ENCODE measurements at regions not wholly inside any gene's neighbourhood (a gene's known extent, or its start where the extent isn't known, plus 50 kb on each side); places are given as distances from the start of the nearest gene placed in this dataset.

DNA sequence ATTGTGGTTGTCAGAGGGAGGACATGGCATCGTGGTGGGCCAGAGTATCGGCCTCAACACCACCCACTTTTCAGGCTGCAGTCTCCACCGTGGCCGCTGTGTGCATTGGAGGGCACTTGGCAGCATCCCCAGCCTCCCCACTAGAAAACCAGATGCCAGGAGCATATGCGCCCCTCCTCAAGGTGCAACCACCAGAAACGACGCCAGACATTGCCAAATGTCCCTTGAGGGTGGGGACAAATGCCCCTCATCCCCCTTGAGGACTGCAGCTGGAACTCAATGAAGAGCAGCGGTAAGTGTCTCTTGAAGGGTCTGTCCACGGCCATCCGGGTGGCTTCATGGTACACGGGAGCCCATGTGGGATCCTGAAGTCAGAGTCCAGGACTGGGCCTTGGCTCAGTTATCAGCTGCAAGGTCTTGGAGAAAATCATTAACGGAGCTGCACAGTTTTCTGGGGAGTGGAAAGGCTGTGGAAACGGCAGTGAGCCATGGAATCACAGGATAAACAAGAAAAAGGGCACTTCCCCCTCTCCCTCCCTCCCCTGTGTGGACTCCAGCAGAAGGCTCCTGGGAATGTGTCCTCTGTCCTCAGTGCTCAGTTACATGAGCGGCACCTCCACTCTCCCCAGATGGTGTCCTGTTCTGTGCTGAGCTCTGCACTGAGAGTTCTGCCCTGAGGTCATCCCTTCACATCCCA is 324.4 kb upstream of the B3GAT1 start:
- TF ChIP-seq, protein P1, sequence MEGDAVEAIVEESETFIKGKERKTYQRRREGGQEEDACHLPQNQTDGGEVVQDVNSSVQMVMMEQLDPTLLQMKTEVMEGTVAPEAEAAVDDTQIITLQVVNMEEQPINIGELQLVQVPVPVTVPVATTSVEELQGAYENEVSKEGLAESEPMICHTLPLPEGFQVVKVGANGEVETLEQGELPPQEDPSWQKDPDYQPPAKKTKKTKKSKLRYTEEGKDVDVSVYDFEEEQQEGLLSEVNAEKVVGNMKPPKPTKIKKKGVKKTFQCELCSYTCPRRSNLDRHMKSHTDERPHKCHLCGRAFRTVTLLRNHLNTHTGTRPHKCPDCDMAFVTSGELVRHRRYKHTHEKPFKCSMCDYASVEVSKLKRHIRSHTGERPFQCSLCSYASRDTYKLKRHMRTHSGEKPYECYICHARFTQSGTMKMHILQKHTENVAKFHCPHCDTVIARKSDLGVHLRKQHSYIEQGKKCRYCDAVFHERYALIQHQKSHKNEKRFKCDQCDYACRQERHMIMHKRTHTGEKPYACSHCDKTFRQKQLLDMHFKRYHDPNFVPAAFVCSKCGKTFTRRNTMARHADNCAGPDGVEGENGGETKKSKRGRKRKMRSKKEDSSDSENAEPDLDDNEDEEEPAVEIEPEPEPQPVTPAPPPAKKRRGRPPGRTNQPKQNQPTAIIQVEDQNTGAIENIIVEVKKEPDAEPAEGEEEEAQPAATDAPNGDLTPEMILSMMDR (IDR thresholded peaks at IDR 0.05; ENCODE audit: insufficient read depth, low read length, missing control alignments), result no peak
- ChIA-PET POLR2A (no interaction called here), CTCF (no interaction called here)
- no peak for DNase-seq (ENCODE audit: low read depth, low spot score)
- no peak overlapping the region for H3K4me3 ChIP-seq (ENCODE audit: low read depth, low read length)

DNA sequence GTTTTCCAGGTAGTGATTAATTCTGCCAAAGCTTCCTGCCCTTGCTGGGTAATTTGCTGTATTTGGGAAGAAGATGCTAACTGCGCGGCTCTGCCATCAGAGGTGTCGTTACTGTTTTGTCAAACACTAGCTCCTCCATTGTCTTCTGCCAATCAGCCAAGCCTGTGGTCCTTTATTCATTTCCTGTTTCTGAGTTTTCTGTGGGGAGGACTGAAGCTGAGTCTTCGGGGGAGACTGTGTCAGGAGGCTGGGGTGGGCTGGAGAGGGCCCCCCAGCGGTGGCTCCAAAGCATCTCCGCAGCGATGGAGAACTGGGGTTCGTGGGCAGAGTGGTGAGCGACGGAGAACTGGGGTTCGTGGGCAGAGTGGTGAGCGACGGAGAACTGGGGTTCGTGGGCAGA is 322.9 kb upstream of the B3GAT1 start:
- DNase-seq (ENCODE audit: low read depth, low spot score), result no peak
- TF ChIP-seq, protein P1 (IDR thresholded peaks at IDR 0.05; ENCODE audit: insufficient read depth, low read length, missing control alignments), result no peak
- ChIA-PET CTCF (no interaction called here), POLR2A (no interaction called here)
- H3K4me3 ChIP-seq (ENCODE audit: low read depth, low read length), result no peak overlapping the region

- TF ChIP-seq, protein P1 (IDR thresholded peaks at IDR 0.05; ENCODE audit: insufficient read depth, low read length, missing control alignments), result no peak
- POLR2A ChIA-PET, result no interaction called here
- no peak overlapping the region for H3K4me3 ChIP-seq (ENCODE audit: low read depth, low read length)
- CTCF ChIA-PET, result no interaction called here
- no peak for DNase-seq (ENCODE audit: low read depth, low spot score)
Measured at GRCh38 chr11:134734141-134734845, 322.3 kb upstream of the B3GAT1 start.

DNA sequence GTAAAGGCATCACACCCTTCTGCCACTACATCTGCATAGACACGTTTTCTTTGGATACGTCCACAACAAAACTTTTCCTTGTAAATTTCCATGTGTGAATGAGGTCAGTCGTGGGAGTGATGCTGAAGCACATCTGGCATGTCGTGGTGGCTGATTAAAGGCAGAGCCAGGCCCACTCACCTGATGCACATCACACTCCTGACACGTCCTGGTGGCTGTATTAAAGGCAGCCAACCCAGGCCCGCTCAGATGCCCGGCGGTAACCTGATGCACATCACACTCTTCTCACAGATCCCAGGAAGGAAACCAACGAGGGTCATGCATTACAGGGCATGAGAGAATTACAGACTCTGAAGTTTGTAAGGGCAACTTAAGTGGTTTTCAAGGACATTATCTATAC is 321.6 kb upstream of the B3GAT1 start:
- DNase-seq (ENCODE audit: low read depth, low spot score), result no peak
- no peak overlapping the region for H3K4me3 ChIP-seq (ENCODE audit: low read depth, low read length)
- CTCF ChIA-PET, result no interaction called here
- POLR2A ChIA-PET, result no interaction called here
- TF ChIP-seq, protein P1 (IDR thresholded peaks at IDR 0.05; ENCODE audit: insufficient read depth, low read length, missing control alignments), result no peak

DNA sequence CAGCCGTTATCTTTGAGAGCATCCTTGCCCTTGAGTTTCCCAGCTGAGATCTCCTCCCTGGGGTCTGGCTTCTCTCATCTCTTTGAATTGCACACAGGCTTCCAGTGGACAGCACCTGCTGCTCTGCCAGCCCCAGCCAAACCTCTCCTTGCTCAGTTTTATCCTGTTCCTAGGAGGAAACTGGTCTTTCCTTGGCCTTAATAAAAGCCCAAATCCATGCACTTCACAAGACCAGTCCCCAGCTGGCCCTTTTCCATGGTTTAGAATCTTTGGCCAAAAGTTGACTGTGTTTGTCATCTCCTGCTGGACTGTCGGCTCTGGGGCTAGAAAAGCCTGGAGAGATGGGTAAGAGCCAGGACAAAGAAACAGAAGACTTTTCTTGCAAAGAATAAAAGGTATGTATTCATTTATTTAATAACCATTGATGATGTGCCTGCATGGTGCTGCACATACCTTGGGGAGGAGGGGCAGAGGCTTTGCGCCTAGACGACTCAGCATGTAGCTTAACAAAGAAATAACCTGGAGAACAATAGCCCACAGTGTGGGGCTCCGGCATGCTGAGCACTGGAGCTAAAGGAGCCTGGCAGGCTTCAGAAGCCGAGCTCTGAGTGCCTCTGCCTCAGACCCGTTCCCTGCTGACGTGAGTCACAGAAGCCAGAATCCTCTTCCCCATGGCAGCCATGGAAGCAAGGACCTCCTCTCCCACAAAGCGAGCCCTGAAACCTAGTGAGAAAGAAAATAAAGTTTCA is 319.3 kb upstream of the B3GAT1 start:
- H3K4me3 ChIP-seq (ENCODE audit: low read depth, low read length), result no peak overlapping the region
- no peak for DNase-seq (ENCODE audit: low read depth, low spot score)
- TF ChIP-seq, protein P1 (IDR thresholded peaks at IDR 0.05; ENCODE audit: insufficient read depth, low read length, missing control alignments), result no peak
- ChIA-PET POLR2A (no interaction called here), CTCF (no interaction called here)

GRCh38 chr11:134730561-134731212 is 318.6 kb upstream of the B3GAT1 start:
- no peak for DNase-seq (ENCODE audit: low read depth, low spot score)
- H3K4me3 ChIP-seq (ENCODE audit: low read depth, low read length), result no peak overlapping the region
- TF ChIP-seq, protein P1 (IDR thresholded peaks at IDR 0.05; ENCODE audit: insufficient read depth, low read length, missing control alignments), result no peak
- CTCF ChIA-PET, result no interaction called here
- POLR2A ChIA-PET, result no interaction called here

Data from AG04449 (cell line).